Right lobe of liver (tissue), 4 donors: ENCODE measurements at regions not wholly inside any gene's neighbourhood (a gene's known extent, or its start where the extent isn't known, plus 50 kb on each side); places are given as distances from the start of the nearest gene placed in this dataset.

ENCODE experiments used
- POLR2A ChIP-seq: fragments of 450-650 bp; IDR thresholded peaks from one replicate; pipeline ENCODE4 v1.6.1; 2017; ENCODE audit warnings: antibody characterized with exemption, mild to moderate bottlenecking
- TF ChIP-seq, protein P1 (sequence below), 4 donors: fragments of 200-600 bp in 3 of 4; fragments of 450-650 bp in 1 of 4; IDR thresholded peaks; one replicate each; pipeline versions ENCODE4 v1.5.1 to v1.8.0; 2016 to 2022; ENCODE audit warnings: antibody characterized with exemption in 4 of 4, mild to moderate bottlenecking in 2 of 4
- donor health status: DM: no; HTN: no; CAD: no.
- donor health status: DM: no; HTN: no; CAD: no.
- donor health status: DM: no; HTN: yes; CAD: no.

DNA sequence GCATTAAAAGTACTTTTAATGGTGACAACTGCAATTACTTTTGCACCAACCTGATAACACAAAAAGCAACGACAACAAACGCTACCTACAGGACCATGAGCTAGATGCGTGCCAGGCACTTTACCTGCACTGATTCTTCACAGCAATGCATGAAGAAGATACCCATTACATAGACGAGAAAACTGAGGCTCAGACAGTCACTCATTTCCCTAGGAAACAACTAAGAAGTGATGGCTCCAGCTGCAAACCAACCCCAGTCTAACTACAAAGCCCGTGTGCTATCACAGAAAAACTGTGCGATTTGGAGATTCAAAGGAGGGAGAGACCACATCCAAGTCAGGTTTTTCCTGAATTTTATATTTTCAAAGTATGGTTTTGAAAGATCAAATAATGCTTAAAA lies 80.1 kb upstream of the TP53I11 start:
- TF ChIP-seq, protein P1, sequence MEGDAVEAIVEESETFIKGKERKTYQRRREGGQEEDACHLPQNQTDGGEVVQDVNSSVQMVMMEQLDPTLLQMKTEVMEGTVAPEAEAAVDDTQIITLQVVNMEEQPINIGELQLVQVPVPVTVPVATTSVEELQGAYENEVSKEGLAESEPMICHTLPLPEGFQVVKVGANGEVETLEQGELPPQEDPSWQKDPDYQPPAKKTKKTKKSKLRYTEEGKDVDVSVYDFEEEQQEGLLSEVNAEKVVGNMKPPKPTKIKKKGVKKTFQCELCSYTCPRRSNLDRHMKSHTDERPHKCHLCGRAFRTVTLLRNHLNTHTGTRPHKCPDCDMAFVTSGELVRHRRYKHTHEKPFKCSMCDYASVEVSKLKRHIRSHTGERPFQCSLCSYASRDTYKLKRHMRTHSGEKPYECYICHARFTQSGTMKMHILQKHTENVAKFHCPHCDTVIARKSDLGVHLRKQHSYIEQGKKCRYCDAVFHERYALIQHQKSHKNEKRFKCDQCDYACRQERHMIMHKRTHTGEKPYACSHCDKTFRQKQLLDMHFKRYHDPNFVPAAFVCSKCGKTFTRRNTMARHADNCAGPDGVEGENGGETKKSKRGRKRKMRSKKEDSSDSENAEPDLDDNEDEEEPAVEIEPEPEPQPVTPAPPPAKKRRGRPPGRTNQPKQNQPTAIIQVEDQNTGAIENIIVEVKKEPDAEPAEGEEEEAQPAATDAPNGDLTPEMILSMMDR (IDR thresholded peaks at IDR 0.05): no peak
- TF ChIP-seq POLR2A: no peak
